ENCODE measurements at regions not wholly inside any gene's neighbourhood (a gene's known extent, or its start where the extent isn't known, plus 50 kb on each side); places are given as distances from the start of the nearest gene placed in this dataset.

DNA sequence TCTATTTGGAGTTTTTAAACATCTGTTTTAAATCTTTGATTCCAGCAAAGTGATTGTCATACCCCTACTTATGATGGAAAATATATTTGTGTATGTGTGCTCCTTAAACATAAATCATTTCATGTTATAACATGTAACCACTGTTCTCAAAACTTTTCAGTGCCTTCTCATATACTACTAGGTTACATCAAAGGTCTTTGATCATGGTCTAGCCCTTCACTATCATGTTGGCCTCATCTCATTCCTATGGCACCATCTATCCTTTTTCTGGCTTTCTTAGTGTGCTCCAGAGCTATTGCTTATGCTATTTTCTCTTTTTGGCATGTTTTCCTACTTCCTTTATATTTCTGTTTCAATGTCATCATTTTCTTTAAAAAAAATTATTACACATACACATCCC lies 367.9 kb upstream of the SLC39A10 start:
- no peak for DNase-seq (ENCODE audit: low spot score)
- TF ChIP-seq, protein P1, sequence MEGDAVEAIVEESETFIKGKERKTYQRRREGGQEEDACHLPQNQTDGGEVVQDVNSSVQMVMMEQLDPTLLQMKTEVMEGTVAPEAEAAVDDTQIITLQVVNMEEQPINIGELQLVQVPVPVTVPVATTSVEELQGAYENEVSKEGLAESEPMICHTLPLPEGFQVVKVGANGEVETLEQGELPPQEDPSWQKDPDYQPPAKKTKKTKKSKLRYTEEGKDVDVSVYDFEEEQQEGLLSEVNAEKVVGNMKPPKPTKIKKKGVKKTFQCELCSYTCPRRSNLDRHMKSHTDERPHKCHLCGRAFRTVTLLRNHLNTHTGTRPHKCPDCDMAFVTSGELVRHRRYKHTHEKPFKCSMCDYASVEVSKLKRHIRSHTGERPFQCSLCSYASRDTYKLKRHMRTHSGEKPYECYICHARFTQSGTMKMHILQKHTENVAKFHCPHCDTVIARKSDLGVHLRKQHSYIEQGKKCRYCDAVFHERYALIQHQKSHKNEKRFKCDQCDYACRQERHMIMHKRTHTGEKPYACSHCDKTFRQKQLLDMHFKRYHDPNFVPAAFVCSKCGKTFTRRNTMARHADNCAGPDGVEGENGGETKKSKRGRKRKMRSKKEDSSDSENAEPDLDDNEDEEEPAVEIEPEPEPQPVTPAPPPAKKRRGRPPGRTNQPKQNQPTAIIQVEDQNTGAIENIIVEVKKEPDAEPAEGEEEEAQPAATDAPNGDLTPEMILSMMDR (IDR thresholded peaks at IDR 0.05; ENCODE audit: extremely low read depth, missing control alignments) = no peak

DNA sequence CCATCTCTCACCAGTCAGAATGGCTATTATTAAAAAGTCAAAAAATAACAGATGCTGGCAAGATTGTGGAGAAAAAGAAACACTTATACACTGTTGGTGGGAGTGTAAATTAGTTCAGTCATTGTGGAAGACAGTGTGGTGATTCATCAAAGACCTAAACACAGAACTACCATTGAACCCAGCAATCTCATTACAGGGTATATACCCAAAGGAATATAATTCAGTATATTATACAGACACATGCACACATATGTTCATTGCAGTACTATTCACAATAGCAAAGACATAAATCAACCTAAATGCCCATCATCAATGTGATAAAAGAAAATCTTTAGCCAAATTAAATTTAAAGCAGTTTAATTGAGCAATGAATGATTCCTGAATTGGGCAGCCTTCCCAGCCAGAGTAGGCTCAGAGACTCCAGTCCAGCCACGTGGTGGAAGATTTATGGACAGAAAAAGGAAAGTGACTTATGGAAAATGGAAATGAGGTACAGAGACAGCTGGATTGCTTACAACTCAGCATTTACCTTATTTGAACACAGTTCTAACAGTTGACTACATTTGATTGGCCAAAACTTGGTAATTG lies 377.1 kb upstream of the SLC39A10 start:
- DNase-seq (ENCODE audit: low spot score) = no peak
- TF ChIP-seq, protein P1 (IDR thresholded peaks at IDR 0.05; ENCODE audit: extremely low read depth, missing control alignments) = no peak

DNA sequence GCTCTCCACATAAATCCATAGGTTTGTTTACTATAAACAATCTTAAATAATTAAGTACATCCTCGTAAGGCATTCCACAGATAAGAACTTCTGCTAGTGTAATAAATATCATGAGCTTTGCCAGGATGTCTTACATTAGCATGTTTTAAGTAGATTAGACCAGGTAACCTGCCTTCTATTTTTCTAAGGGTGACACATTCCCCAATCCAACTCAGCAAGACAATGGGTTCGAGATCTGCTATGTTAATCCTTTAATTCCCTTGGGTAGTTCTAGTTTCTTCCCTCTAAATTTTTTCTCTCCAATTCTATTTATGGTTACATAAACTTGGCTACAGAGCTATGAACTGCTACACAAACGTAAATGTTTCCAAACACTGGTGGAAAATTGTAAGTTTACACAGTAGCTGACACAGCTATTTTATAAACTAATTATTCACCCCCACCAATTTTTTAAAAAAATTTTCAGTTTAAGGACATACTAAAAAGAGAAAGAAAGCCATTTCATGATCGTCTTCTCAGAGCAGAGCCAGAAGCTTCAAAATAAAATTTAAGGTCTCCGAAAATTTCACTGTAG lies 386.5 kb upstream of the SLC39A10 start:
- TF ChIP-seq, protein P1 (IDR thresholded peaks at IDR 0.05; ENCODE audit: extremely low read depth, missing control alignments) = no peak
- DNase-seq (ENCODE audit: low spot score) = no peak

DNA sequence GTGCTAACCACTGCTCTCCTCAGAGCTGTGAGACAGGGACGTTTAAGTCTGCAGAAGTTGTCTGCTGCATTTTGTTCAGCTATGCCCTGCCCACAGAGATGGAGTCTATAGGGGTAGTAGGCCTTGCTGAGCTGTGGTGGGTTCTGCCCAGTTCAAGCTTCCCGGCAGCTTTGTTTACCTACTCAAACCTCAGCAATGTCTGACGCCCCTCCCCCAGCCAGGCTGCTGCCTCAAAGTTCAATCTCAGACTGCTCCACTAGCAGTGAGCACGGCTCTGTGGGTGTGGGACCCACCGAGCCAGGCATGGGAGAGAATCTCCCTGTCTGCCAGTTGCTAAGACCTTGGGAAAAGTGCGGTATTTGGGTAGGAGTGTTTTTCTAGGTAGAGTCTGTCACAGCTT lies 387.8 kb upstream of the SLC39A10 start:
- no peak for DNase-seq (ENCODE audit: low spot score)
- TF ChIP-seq, protein P1 (IDR thresholded peaks at IDR 0.05; ENCODE audit: extremely low read depth, missing control alignments) = no peak

DNA sequence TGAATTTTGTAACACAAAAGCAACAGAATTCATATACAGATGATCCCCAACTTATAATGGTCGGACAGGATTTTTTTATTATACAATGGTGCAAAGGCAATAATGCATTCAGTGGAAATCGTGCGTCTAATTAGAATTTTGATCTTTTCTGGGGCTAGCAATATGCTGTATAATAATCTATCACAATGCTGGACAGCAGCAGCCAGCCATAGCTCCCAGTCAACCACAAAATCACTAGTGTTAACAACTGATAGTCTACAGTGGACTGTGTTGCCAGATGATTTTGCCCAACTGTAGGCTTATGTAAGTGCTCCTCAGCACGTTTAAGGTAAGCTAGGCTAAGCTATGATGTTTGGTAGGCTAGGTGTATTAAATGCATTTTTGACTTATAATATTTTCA lies 399.0 kb upstream of the SLC39A10 start:
- no peak for DNase-seq (ENCODE audit: low spot score)
- TF ChIP-seq, protein P1 (IDR thresholded peaks at IDR 0.05; ENCODE audit: extremely low read depth, missing control alignments) = no peak

DNA sequence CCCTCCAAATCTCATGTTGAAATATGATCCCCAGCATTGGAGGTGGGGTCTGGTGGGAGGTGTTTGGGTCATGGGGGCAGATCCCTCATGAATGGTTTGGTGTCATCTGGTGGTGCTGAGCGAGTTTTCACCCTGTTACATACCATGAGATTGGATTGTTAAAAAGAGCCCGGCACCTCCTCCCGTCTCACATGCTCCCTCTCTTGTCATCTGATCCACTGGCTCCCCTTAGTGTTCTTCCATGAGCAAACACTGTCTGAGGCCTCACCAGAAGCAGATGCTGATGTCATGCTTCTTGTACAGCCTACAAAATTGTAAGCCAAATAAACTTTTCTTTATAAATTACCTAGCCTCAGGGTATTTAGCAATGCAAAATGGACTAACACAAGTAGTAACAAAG lies 405.0 kb upstream of the SLC39A10 start:
- no peak for DNase-seq (ENCODE audit: low spot score)
- TF ChIP-seq, protein P1 (IDR thresholded peaks at IDR 0.05; ENCODE audit: extremely low read depth, missing control alignments) = no peak

DNA sequence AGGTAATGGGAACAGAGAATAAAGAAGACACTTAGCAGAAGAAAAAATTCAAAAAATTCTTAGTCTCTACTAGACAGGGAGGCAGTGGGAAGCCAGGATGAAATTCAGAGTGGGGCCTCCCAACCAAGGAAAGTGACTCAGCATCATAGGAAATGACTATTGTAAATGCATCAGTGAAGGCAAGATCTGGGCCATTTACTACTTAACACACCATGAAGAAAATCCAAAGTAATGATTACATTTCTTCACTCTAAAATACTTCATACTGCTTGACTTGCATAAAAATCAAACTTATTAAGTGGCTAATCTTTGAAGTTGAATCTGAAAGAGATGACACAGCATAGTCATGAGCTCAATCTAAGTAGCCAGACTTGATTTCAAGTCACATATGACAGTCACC lies 405.8 kb upstream of the SLC39A10 start:
- DNase-seq (ENCODE audit: low spot score) = no peak
- TF ChIP-seq, protein P1 (IDR thresholded peaks at IDR 0.05; ENCODE audit: extremely low read depth, missing control alignments) = no peak

Measured in GM20000 (cell line).